ENCODE measurements at regions not wholly inside any gene's neighbourhood (a gene's known extent, or its start where the extent isn't known, plus 50 kb on each side); places are given as distances from the start of the nearest gene placed in this dataset.

- Histone ChIP-seq H3K4me1 (ENCODE audit: control insufficient read depth, insufficient read depth, low read length) (no peaks in the 10 kb centered on the region), H3K4me3 (ENCODE audit: low read depth, low read length) (no peak overlapping the region), H3K36me3 (ENCODE audit: control insufficient read depth, insufficient read depth, low read length) (no peaks in the 10 kb centered on the region), H3K27ac (ENCODE audit: low read depth, low read length) (no peak overlapping the region), H3K9me3 (ENCODE audit: control insufficient read depth, insufficient read depth, low read length) (no peaks in the 10 kb centered on the region), H3K9ac (ENCODE audit: low read depth, low read length) (no peak overlapping the region), H3K27me3 (ENCODE audit: control insufficient read depth, insufficient read depth, low read length) (no peaks in the 10 kb centered on the region)
Observed at GRCh38 chr7:21352540-21353387, 75.1 kb upstream of the SP4 start.

DNA sequence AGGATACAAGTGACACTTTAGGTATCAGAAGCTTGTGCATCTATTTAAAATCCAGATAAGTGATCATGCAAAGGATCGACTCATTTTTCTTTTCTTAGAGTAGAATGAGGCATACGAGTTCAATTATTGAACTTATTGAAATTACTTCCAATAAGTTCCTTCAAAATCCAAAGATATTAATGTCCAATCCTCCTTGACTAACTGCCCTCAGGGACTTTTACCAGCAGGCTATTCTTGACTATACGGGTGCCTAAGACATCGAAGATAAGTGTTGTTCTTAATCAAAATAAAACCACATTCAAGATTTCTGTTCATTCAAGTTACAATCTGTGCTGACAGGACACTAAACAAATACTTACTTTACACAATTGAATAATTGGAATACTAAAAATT is 74.5 kb upstream of the SP4 start:
- no peak overlapping the region for H3K9ac ChIP-seq (ENCODE audit: low read depth, low read length)
- H3K9me3 ChIP-seq (ENCODE audit: control insufficient read depth, insufficient read depth, low read length): no peaks in the 10 kb centered on the region
- no peaks in the 10 kb centered on the region for H3K36me3 ChIP-seq (ENCODE audit: control insufficient read depth, insufficient read depth, low read length)
- no peak overlapping the region for H3K4me3 ChIP-seq (ENCODE audit: low read depth, low read length)
- no peaks in the 10 kb centered on the region for H3K4me1 ChIP-seq (ENCODE audit: control insufficient read depth, insufficient read depth, low read length)
- H3K27me3 ChIP-seq (ENCODE audit: control insufficient read depth, insufficient read depth, low read length): no peaks in the 10 kb centered on the region
- no peak overlapping the region for H3K27ac ChIP-seq (ENCODE audit: low read depth, low read length)

DNA sequence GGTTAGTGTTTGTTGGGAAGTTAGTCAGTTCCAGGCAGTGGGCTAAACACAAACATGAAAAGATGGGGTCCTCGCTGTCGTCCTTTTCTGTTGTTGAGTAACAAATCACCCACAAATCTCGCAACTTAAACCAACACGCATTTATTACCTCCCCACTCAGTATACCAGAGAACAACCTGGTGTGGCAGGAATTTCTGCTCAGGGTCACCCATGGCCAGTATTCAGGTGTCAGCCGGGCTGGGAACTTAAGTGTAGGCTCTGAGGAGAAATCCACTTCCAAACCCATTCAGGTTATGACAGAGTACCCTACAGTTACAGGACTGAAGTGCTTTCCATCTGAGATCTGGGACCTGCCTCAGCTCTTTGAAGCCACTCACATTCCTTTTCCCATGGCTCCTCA is 73.6 kb upstream of the SP4 start:
- Histone ChIP-seq H3K9ac (ENCODE audit: low read depth, low read length) (no peak overlapping the region), H3K9me3 (ENCODE audit: control insufficient read depth, insufficient read depth, low read length) (no peaks in the 10 kb centered on the region), H3K27me3 (ENCODE audit: control insufficient read depth, insufficient read depth, low read length) (no peaks in the 10 kb centered on the region), H3K36me3 (ENCODE audit: control insufficient read depth, insufficient read depth, low read length) (no peaks in the 10 kb centered on the region), H3K4me3 (ENCODE audit: low read depth, low read length) (no peak overlapping the region), H3K4me1 (ENCODE audit: control insufficient read depth, insufficient read depth, low read length) (no peaks in the 10 kb centered on the region), H3K27ac (ENCODE audit: low read depth, low read length) (no peak overlapping the region)

- Histone ChIP-seq H3K9me3 (ENCODE audit: control insufficient read depth, insufficient read depth, low read length) (no peaks in the 10 kb centered on the region), H3K36me3 (ENCODE audit: control insufficient read depth, insufficient read depth, low read length) (no peaks in the 10 kb centered on the region), H3K27ac (ENCODE audit: low read depth, low read length) (no peak overlapping the region), H3K4me3 (ENCODE audit: low read depth, low read length) (no peak overlapping the region), H3K4me1 (ENCODE audit: control insufficient read depth, insufficient read depth, low read length) (no peaks in the 10 kb centered on the region), H3K9ac (ENCODE audit: low read depth, low read length) (no peak overlapping the region), H3K27me3 (ENCODE audit: control insufficient read depth, insufficient read depth, low read length) (no peaks in the 10 kb centered on the region)
Observed at GRCh38 chr7:21355406-21355874, 72.4 kb upstream of the SP4 start.

DNA sequence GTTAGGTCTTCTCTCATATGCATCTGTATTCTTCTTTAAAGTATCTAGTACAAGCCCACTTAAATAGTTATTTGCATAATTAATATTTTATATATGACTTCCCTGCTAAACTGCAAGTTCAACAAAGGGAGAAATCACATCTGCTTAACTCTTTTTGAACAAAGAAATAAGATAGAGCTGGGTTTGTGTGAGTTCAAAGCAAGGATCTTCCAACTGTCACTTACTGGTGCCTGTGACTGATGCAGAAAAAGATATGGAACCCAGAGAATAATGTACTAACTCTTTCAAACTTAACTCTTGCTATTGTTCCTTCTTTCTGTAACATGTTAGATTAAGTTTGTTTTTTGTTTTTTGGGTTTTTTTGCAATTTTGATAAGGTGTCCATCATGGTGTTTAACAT is 71.3 kb upstream of the SP4 start:
- no peak overlapping the region for H3K27ac ChIP-seq (ENCODE audit: low read depth, low read length)
- H3K9ac ChIP-seq (ENCODE audit: low read depth, low read length): no peak overlapping the region
- no peaks in the 10 kb centered on the region for H3K36me3 ChIP-seq (ENCODE audit: control insufficient read depth, insufficient read depth, low read length)
- H3K4me3 ChIP-seq (ENCODE audit: low read depth, low read length): no peak overlapping the region
- no peaks in the 10 kb centered on the region for H3K9me3 ChIP-seq (ENCODE audit: control insufficient read depth, insufficient read depth, low read length)
- H3K4me1 ChIP-seq (ENCODE audit: control insufficient read depth, insufficient read depth, low read length): no peaks in the 10 kb centered on the region
- no peaks in the 10 kb centered on the region for H3K27me3 ChIP-seq (ENCODE audit: control insufficient read depth, insufficient read depth, low read length)

GRCh38 chr7:21357151-21358097 is 70.5 kb upstream of the SP4 start:
- H3K9ac ChIP-seq (ENCODE audit: low read depth, low read length): no peak overlapping the region
- H3K36me3 ChIP-seq (ENCODE audit: control insufficient read depth, insufficient read depth, low read length): no peaks in the 10 kb centered on the region
- H3K9me3 ChIP-seq (ENCODE audit: control insufficient read depth, insufficient read depth, low read length): no peaks in the 10 kb centered on the region

DNA sequence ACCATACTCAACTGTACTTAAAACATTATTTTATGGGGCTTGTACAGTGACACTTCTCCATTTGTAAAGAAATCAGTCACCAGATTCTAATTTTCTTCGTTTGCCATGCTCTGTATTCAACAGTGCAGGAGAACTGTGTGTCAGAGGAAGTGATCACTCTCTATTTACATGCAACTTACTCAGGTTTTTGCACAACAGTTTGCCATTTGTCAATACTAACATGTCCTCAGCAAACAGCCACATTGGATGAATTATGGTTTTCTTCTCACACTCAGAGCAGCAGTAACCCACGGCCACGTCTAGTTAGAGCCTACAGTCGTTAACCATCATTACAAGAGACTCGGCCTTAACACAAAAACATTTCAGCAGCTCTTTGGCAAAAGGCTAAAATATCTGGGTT is 69.2 kb upstream of the SP4 start:
- H3K27ac ChIP-seq (ENCODE audit: low read depth, low read length): no peak overlapping the region
- no peaks in the 10 kb centered on the region for H3K36me3 ChIP-seq (ENCODE audit: control insufficient read depth, insufficient read depth, low read length)
- no peaks in the 10 kb centered on the region for H3K4me1 ChIP-seq (ENCODE audit: control insufficient read depth, insufficient read depth, low read length)
- no peaks in the 10 kb centered on the region for H3K9me3 ChIP-seq (ENCODE audit: control insufficient read depth, insufficient read depth, low read length)
- H3K4me3 ChIP-seq (ENCODE audit: low read depth, low read length): no peak overlapping the region
- H3K9ac ChIP-seq (ENCODE audit: low read depth, low read length): no peak overlapping the region
- H3K27me3 ChIP-seq (ENCODE audit: control insufficient read depth, insufficient read depth, low read length): no peaks in the 10 kb centered on the region

More at GRCh38 chr7:21357151-21358097, 70.5 kb upstream of the SP4 start:
- no peak overlapping the region for H3K4me3 ChIP-seq (ENCODE audit: low read depth, low read length)
- H3K4me1 ChIP-seq (ENCODE audit: control insufficient read depth, insufficient read depth, low read length): no peaks in the 10 kb centered on the region
- H3K27ac ChIP-seq (ENCODE audit: low read depth, low read length): no peak overlapping the region
- no peaks in the 10 kb centered on the region for H3K27me3 ChIP-seq (ENCODE audit: control insufficient read depth, insufficient read depth, low read length)

GRCh38 chr7:21359163-21359562 is 68.7 kb upstream of the SP4 start:
- H3K4me3 ChIP-seq (ENCODE audit: low read depth, low read length): no peak overlapping the region
- H3K4me1 ChIP-seq (ENCODE audit: control insufficient read depth, insufficient read depth, low read length): no peaks in the 10 kb centered on the region
- H3K9me3 ChIP-seq (ENCODE audit: control insufficient read depth, insufficient read depth, low read length): no peaks in the 10 kb centered on the region
- H3K36me3 ChIP-seq (ENCODE audit: control insufficient read depth, insufficient read depth, low read length): no peaks in the 10 kb centered on the region
- H3K27me3 ChIP-seq (ENCODE audit: control insufficient read depth, insufficient read depth, low read length): no peaks in the 10 kb centered on the region
- H3K27ac ChIP-seq (ENCODE audit: low read depth, low read length): no peak overlapping the region
- no peak overlapping the region for H3K9ac ChIP-seq (ENCODE audit: low read depth, low read length)

DNA sequence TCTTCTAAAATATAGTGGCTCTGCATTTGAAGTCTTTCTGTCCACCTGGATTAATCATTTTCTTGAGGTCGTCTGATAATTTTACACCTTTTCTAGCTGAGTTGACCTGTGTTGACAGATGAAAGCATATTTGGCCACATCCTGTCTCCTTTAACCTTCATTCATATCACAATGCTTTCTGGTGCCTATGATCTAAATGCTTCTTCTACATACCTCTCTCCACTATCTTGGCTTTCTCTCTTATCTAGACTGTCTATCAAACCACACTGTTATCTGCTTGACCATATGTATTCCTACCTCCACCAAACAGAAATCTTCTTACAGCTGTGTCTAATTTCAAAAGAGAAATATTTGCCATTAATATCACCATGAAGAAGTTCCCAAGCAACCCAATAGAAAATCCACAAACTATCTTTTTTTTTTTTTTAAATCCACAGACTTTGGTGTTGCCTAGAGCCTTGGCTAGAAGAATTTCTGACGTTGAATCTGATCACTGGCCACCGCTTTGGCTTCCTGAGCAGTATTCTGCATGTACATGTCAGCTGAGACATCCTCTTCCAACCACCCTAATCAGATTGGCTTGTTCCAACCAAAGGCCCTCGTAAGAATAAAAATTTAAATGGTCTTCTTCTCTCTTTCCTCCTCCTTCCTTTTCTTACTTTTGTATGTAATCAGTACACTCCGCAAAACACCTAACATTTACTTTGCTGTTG is 66.3 kb upstream of the SP4 start:
- no peak overlapping the region for H3K27ac ChIP-seq (ENCODE audit: low read depth, low read length)
- no peaks in the 10 kb centered on the region for H3K9me3 ChIP-seq (ENCODE audit: control insufficient read depth, insufficient read depth, low read length)
- H3K4me1 ChIP-seq (ENCODE audit: control insufficient read depth, insufficient read depth, low read length): no peaks in the 10 kb centered on the region
- H3K9ac ChIP-seq (ENCODE audit: low read depth, low read length): no peak overlapping the region
- H3K4me3 ChIP-seq (ENCODE audit: low read depth, low read length): no peak overlapping the region
- no peaks in the 10 kb centered on the region for H3K27me3 ChIP-seq (ENCODE audit: control insufficient read depth, insufficient read depth, low read length)
- no peaks in the 10 kb centered on the region for H3K36me3 ChIP-seq (ENCODE audit: control insufficient read depth, insufficient read depth, low read length)

GRCh38 chr7:21364801-21365271 is 63.0 kb upstream of the SP4 start:
- no peak overlapping the region for H3K27ac ChIP-seq (ENCODE audit: low read depth, low read length)
- H3K4me1 ChIP-seq (ENCODE audit: control insufficient read depth, insufficient read depth, low read length): no peaks in the 10 kb centered on the region
- no peaks in the 10 kb centered on the region for H3K9me3 ChIP-seq (ENCODE audit: control insufficient read depth, insufficient read depth, low read length)
- H3K27me3 ChIP-seq (ENCODE audit: control insufficient read depth, insufficient read depth, low read length): no peaks in the 10 kb centered on the region
- H3K36me3 ChIP-seq (ENCODE audit: control insufficient read depth, insufficient read depth, low read length): no peaks in the 10 kb centered on the region
- H3K9ac ChIP-seq (ENCODE audit: low read depth, low read length): no peak overlapping the region
- H3K4me3 ChIP-seq (ENCODE audit: low read depth, low read length): no peak overlapping the region

Data from HUES48 (cell line).